ENCODE measurements at regions not wholly inside any gene's neighbourhood (a gene's known extent, or its start where the extent isn't known, plus 50 kb on each side); places are given as distances from the start of the nearest gene placed in this dataset.

- no peak for TF ChIP-seq CTCF (IDR thresholded peaks at IDR 0.05)
Observed at GRCh38 chrX:25701876-25702275, 436.3 kb upstream of the MAGEB18 start.

GRCh38 chrX:25717122-25717521 is 421.0 kb upstream of the MAGEB18 start:
- TF ChIP-seq CTCF (IDR thresholded peaks at IDR 0.05), result no peak

- peak; percentile 52 for TF ChIP-seq CTCF (IDR thresholded peaks at IDR 0.05)
Observed at GRCh38 chrX:25721564-25721963, 416.6 kb upstream of the MAGEB18 start.

- TF ChIP-seq CTCF (IDR thresholded peaks at IDR 0.05), result no peak
Observed at GRCh38 chrX:25726539-25726938, 411.6 kb upstream of the MAGEB18 start.

- TF ChIP-seq CTCF (IDR thresholded peaks at IDR 0.05), result no peak
Observed at GRCh38 chrX:25733148-25733547, 405.0 kb upstream of the MAGEB18 start.

GRCh38 chrX:25737540-25737939 is 400.6 kb upstream of the MAGEB18 start:
- no peak for TF ChIP-seq CTCF (IDR thresholded peaks at IDR 0.05)

- no peak for TF ChIP-seq CTCF (IDR thresholded peaks at IDR 0.05)
Observed at GRCh38 chrX:25742334-25742733, 395.8 kb upstream of the MAGEB18 start.

GRCh38 chrX:25754399-25754798 is 383.7 kb upstream of the MAGEB18 start:
- no peak for TF ChIP-seq CTCF (IDR thresholded peaks at IDR 0.05)

Measured in LNCAP (cell line).